GM18873 (cell line): ENCODE measurements at regions not wholly inside any gene's neighbourhood (a gene's known extent, or its start where the extent isn't known, plus 50 kb on each side); places are given as distances from the start of the nearest gene placed in this dataset.

Experiments used
- ATAC-seq: cut with Tn5 transposase; IDR thresholded peaks from one replicate; pipeline ENCODE4 v1.9.1; 2021; ENCODE audit warnings: mild to moderate bottlenecking, moderate library complexity, moderate number of reproducible peaks; ENCODE audit not compliant: unreplicated experiment, low FRiP score

DNA sequence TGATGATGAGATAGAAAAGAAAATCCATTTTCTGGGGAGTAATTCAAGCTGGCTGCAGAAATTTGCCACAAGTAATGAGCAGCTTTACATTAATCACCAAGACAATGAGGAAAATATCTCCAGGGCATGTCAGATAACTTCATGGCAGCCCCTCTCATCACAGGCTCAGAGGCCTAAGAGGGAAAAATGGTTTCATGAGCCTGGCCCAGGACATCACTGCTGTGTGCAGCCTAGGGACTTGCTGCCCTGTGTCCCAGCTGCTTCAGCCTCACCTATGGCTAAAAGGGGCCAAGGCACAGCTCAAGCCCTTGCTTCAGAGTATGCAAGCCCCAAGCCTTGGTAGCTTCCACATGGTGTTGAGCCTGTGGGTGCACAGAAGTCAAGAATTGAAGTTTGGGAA lies 161.7 kb downstream of the OPA1 start:
- no peak for ATAC-seq

DNA sequence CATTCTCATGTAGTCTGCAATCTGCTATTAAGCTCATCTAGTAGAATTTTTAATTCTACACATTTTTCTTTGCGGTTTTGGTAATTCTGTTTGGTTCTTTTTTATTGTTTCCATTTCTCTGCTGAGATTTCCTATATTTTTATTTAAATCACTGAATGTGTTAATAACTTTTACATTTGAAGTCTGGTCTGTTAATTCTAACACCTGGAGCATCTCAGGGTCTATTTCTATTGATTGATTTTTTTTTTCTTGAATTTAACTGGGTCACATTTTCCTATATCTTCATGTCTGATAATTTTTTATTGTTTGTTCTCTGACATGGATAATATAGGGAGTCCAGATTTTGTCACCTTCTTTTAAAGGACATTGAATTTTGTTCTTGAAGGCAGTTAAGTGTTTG lies 163.5 kb downstream of the OPA1 start:
- ATAC-seq: no peak

- no peak for ATAC-seq
These were observed 164.4 kb downstream of the OPA1 start for GRCh38 chr3:193757457-193757856.

DNA sequence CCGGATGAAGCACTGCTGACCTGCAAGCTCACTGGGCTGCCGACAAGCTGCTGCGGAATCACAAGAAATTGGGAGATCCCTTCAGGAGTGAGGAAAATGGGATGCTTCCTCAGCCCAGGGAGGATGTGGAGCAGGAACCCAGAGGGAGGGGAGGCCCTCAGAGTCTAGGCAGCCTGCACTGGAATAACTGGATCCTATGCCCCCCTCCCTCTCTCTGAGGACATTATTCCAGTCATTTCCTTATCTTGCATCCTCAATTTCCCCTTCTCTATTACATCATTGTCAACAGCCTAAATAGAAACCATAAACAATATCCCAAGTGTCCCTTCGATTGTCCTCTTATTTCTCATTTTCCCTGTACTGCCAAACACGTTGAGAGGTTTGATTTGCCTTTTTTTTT lies 169.0 kb downstream of the OPA1 start:
- no peak for ATAC-seq

- no peak for ATAC-seq
These were observed 169.6 kb downstream of the OPA1 start for GRCh38 chr3:193762657-193763056.

- ATAC-seq: no peak
These were observed 172.0 kb downstream of the OPA1 start for GRCh38 chr3:193764959-193765358.

GRCh38 chr3:193767353-193768069 lies 174.5 kb downstream of the OPA1 start:
- no peak for ATAC-seq

GRCh38 chr3:193768070-193768394 lies 175.0 kb downstream of the OPA1 start:
- no peak for ATAC-seq

- ATAC-seq: no peak
These were observed 176.4 kb downstream of the OPA1 start for GRCh38 chr3:193769437-193769836.

DNA sequence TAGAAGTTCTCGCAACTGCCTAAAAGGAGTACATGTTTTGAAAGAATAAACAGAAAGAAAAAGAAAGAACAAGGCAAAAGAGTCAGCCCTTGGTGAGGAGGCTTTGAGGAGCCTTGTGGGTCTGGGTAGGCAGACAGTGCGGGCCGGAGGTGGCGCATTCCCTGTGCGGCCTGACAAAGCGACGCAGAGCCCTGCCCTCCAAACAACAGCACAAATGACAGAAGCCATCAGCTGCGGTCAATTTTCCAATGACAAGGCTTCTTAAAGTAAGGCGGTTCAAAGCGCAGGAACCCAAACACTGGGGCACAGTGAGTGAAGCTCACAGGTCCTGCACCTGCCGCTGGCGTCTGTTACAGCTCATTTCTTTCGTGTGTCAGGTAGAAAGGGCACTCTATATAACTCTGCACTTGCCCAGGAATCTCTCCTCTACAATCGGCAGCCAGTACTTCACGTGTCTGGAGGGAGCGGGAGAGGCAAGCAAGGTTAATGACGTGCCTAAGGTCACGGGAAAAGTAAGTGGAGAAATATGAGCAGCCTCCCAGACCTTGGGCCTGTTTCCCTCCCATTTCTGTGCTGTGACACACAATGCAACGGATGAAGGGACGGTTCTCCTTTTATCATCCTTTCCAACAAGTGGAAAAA lies 178.1 kb downstream of the OPA1 start:
- no peak for ATAC-seq

GRCh38 chr3:193771653-193772421 lies 178.8 kb downstream of the OPA1 start:
- no peak for ATAC-seq

- ATAC-seq: no peak
These were observed 179.4 kb downstream of the OPA1 start for GRCh38 chr3:193772422-193772763.

DNA sequence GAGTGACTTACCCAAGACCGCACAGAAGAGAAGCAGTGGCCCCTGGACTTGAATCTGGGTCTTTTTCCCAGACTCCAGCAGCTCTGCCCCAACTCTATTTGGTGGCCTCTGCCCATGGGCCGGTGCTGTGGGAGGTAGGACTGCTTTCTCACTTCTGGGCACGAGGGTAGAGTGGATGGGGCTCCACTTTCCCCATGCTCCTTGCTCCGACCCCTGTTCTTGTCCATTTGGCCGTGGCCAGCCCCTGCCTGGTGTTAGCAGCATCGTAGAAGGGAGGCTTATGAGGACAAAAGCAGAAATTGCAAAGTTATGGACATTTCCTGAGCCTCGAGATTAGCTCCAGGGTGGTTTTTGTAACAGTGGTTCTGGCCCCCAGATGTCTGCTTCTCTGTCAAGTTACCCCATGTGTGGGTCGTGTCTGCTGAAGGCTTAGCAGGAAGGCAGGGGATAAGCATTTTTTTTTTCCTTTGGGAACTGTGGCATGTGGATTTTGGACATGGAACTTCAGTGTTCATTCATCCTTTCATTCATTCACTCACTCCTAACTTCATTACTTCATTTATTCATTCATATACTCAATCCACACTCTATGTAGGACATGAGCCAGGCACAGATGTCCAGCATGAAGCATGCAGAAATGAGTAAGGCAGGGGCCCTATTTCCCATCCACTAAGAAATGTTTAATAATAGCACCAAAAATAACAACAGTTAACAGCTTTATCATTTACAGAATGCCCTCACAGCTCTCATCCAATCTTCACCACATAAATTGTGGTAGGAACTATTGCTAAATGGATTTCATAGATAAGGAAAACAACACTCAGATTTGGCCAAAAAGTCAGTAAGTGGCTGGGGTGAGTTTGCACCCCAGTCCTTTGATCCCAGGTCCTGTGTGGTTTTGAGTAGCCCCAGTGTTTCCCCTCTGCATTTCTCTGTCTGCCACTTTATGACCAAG lies 180.5 kb downstream of the OPA1 start:
- ATAC-seq: no peak

DNA sequence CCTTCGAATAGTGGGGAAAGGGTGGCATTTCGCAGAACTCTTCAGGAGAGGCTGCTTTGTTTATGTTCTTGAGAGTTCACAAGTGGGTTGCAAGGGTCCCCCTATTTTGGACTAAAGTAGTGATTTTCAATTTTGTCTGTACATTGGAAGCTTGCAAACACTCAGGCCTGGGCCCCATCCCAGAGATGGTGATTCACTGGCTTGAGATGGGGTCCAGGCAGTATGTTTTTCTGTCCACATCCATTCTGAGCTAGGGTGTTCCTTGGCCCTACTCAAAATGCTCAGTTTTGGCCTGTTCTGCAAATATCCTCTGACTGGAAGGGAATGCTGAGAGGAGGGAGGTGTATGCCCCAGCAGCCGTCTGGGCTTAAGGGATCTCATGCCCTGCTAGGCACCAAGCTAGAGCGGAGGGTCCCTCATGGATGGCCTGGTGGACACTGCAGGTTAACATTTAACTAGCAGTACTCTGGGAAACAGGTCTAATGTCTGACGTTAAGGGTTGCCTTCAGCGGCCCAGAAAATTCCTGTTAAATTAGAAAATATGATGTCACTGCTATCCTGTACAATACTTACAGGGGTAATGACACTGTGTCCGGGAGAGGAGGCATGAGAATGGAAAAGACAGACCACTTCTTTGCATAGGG lies 181.4 kb downstream of the OPA1 start:
- no peak for ATAC-seq

- no peak for ATAC-seq
These were observed 181.9 kb downstream of the OPA1 start for GRCh38 chr3:193774916-193775285.

GRCh38 chr3:193775421-193776077 lies 182.5 kb downstream of the OPA1 start:
- no peak for ATAC-seq

DNA sequence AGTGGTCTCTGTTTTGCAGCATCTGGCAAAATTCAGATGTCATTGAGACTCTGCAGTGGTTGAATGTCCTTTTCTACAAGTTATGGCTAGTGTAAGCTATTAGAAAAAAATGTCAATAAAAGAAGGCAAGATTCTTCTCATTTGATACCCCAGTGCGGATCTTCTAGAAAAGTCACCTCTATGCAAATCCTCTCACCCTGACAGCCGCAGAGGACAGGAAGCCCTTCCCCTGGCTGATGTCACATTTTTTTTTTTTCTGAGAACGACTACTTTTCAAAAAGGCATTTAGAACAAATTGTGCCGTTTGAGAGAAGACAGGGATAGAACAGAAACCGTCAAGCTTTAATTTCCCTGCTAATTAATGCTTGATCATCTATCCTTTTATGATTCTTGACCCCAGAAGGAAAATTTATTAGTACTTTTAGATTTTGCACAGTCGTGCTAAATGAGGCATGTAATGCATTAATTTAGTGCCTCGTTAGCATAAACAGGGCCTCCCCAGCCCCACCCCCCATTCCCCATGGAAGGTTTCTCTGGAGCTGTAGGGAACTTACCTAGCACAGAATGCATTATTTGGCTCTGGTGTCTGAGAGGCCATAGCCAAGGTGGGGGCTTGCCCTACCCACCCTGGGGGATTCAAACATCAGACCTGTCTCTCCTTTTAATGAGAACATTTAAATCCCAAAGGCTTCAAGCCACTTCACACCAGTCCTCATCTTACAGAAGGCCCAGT lies 183.8 kb downstream of the OPA1 start:
- no peak for ATAC-seq

DNA sequence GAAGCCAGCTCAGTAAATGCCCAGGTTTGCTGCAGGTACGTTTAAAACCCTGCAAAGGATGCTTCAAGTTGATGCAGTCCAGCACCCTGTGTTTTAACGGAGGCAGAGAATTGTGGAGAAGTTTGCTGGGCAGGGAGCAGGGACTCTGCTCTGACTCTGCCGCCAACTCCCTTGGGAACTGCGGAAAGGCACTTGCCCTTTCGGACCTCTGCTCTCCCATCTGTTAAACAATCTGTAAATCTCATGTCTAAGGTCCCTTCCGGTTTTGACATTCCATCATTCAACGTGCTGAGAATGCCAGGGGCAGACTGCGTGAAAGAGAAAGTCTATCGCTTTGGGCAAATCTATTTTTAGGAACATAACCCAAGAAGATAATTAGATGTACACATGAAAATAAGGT lies 184.5 kb downstream of the OPA1 start:
- ATAC-seq: no peak

DNA sequence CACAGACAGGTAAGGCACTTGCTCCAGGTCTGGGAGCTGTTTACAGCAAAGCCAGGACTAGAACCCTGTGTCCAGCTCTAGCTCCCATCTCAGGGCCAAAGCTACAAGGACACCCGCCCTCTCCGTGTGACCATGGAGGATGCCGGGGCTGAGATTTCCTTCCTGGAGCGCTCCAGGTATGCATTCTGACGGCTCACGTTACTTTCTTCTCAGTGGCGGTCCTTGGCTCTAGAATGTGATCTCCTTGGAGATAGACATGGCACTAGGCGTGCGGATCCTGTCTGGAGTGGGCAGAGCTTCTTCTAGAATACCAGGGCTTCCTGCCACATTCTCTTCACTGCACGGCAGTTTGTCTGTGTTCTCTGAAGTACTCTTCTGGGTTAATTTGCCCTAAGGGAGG lies 185.7 kb downstream of the OPA1 start:
- no peak for ATAC-seq
